ENCODE measurements at regions not wholly inside any gene's neighbourhood (a gene's known extent, or its start where the extent isn't known, plus 50 kb on each side); places are given as distances from the start of the nearest gene placed in this dataset.
"Not testable (repeated sequence)": the region's sequence is repeated elsewhere in the genome, so short reads cannot be mapped to it uniquely, and the experiment has no call there.

- DNase-seq (ENCODE audit: low read depth in 2 of 3, low spot score in 1 of 3), result not testable (repeated sequence)
Measured at GRCh38 chr4:11811521-11811920, 382.8 kb upstream of the HS3ST1 start.

- no peak for DNase-seq (ENCODE audit: low read depth in 2 of 3, low spot score in 1 of 3)
Measured at GRCh38 chr4:11805842-11806241, 377.1 kb upstream of the HS3ST1 start.

GRCh38 chr4:11801466-11802446 lies 373.1 kb upstream of the HS3ST1 start:
- DNase-seq (ENCODE audit: low read depth in 2 of 3, low spot score in 1 of 3), result no peak

- no peak for DNase-seq (ENCODE audit: low read depth in 2 of 3, low spot score in 1 of 3)
Measured at GRCh38 chr4:11799196-11799595, 370.5 kb upstream of the HS3ST1 start.

- DNase-seq (ENCODE audit: low read depth in 2 of 3, low spot score in 1 of 3), result no peak
Measured at GRCh38 chr4:11791797-11792196, 363.1 kb upstream of the HS3ST1 start.

GRCh38 chr4:11790230-11790629 lies 361.5 kb upstream of the HS3ST1 start:
- no peak for DNase-seq (ENCODE audit: low read depth in 2 of 3, low spot score in 1 of 3)

- no peak for DNase-seq (ENCODE audit: low read depth in 2 of 3, low spot score in 1 of 3)
Measured at GRCh38 chr4:11783588-11783987, 354.9 kb upstream of the HS3ST1 start.

GRCh38 chr4:11782859-11783258 lies 354.2 kb upstream of the HS3ST1 start:
- no peak for DNase-seq (ENCODE audit: low read depth in 2 of 3, low spot score in 1 of 3)

- no peak for DNase-seq (ENCODE audit: low read depth in 2 of 3, low spot score in 1 of 3)
Measured at GRCh38 chr4:11777447-11777846, 348.8 kb upstream of the HS3ST1 start.

GRCh38 chr4:11774346-11774745 lies 345.7 kb upstream of the HS3ST1 start:
- DNase-seq (ENCODE audit: low read depth in 2 of 3, low spot score in 1 of 3), result no peak

- DNase-seq (ENCODE audit: low read depth in 2 of 3, low spot score in 1 of 3), result no peak
Measured at GRCh38 chr4:11773798-11774197, 345.1 kb upstream of the HS3ST1 start.

- DNase-seq (ENCODE audit: low read depth in 2 of 3, low spot score in 1 of 3), result no peak
Measured at GRCh38 chr4:11769434-11769833, 340.7 kb upstream of the HS3ST1 start.

- DNase-seq (ENCODE audit: low read depth in 2 of 3, low spot score in 1 of 3), result no peak
Measured at GRCh38 chr4:11768251-11768972, 339.7 kb upstream of the HS3ST1 start.

GRCh38 chr4:11765849-11766453 lies 337.3 kb upstream of the HS3ST1 start:
- no peak for DNase-seq (ENCODE audit: low read depth in 2 of 3, low spot score in 1 of 3)

GRCh38 chr4:11748164-11748872 lies 319.6 kb upstream of the HS3ST1 start:
- DNase-seq (ENCODE audit: low read depth in 2 of 3, low spot score in 1 of 3), result no peak

- no peak for DNase-seq (ENCODE audit: low read depth in 2 of 3, low spot score in 1 of 3)
Measured at GRCh38 chr4:11746734-11747133, 318.0 kb upstream of the HS3ST1 start.

GRCh38 chr4:11743976-11744375 lies 315.3 kb upstream of the HS3ST1 start:
- DNase-seq (ENCODE audit: low read depth in 2 of 3, low spot score in 1 of 3), result no peak

- no peak for DNase-seq (ENCODE audit: low read depth in 2 of 3, low spot score in 1 of 3)
Measured at GRCh38 chr4:11743236-11743635, 314.5 kb upstream of the HS3ST1 start.

- DNase-seq (ENCODE audit: low read depth in 2 of 3, low spot score in 1 of 3), result no peak
Measured at GRCh38 chr4:11741190-11741652, 312.5 kb upstream of the HS3ST1 start.

- DNase-seq (ENCODE audit: low read depth in 2 of 3, low spot score in 1 of 3), result no peak
Measured at GRCh38 chr4:11739992-11740391, 311.3 kb upstream of the HS3ST1 start.

GRCh38 chr4:11736978-11737377 lies 308.3 kb upstream of the HS3ST1 start:
- DNase-seq (ENCODE audit: low read depth in 2 of 3, low spot score in 1 of 3), result no peak

Measured in stimulated activated CD4-positive, alpha-beta T cell treated with anti-CD3 and anti-CD28 coated beads, Interleukin-12 subunit alpha, Interleukin-12 subunit beta, amount 100 ng/mL, for 48 hours (primary cell).